ENCODE measurements at regions not wholly inside any gene's neighbourhood (a gene's known extent, or its start where the extent isn't known, plus 50 kb on each side); places are given as distances from the start of the nearest gene placed in this dataset.

DNA sequence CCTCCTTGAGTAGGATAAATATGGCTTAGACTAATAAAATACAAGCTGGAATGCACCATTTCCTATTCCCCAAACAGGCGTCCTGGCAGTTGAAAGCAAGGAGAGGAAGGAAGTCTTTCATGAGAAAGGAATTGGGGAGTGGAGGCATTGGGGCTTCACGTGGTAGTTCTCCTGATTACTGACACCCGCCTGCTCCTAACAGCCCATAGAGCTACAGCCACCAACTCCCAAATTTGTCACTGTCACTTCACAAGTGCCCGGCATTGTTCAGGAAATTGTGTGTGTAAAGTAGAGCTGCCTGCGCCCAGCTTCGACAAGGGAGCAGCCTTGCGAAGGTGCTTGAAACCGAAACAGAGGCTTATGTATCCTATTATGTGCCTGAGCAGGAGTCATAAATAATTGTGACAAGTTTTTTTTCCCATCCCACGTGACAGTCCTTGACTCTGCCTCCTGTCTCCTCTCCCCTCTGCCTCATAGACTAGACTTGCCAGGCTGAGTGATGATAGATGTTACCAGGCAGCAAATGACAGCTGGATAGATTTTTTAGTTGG is 301.7 kb upstream of the ZFP64 start:
- DNase-seq (ENCODE audit: low read depth in 3 of 3): no peak

DNA sequence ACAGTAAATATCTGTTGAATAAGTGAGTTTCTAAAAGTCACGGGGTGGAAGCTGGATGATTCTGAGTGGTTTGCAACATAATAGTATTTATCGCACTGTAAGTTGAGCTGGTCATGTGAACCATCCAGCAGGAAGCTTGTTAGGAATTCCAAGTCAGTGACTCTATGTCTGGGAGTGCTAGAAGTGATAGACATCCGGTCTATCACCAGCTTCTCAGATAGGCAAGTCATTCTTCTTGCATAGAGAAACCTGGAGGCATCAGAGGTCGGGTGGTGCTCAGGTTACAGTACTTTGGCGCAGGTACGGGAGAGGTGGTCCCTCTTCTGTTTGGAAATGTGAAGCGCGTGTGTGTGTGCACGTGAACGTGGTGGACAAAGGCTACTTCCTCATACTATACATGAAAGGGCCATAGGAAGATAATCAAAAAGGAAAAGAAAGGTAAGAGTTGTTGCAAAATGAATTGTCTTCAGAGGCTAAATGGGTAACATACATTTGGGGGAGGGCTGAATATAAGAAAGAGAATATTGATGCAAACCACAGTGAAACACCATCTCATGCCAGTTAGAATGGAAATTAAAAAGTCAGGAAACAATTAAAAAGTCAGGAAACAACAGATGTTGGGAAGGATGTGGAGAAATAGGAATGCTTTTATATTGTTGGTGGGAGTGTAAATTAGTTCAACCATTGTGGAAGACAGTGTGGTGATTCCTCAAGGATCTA is 299.3 kb upstream of the ZFP64 start:
- DNase-seq (ENCODE audit: low read depth in 3 of 3): no peak

DNA sequence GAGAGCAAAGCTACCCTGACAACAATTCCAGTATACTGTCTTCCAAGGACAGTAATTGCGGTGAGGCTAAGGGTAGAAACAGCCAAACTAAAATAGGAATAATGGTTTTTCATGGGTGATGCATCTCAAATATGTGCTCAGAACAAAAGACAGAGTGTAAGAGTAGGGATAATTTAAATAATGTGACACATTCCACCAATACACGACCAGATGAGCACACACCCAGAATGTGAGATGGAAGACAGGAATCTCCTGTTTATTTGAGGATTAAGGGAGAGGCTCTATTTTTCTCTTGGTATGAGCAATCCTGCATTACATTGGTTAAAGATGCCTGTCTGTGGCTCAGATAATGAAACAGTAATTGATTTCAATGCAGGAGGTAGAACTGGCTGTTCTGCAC is 292.9 kb upstream of the ZFP64 start:
- DNase-seq (ENCODE audit: low read depth in 3 of 3): no peak

DNA sequence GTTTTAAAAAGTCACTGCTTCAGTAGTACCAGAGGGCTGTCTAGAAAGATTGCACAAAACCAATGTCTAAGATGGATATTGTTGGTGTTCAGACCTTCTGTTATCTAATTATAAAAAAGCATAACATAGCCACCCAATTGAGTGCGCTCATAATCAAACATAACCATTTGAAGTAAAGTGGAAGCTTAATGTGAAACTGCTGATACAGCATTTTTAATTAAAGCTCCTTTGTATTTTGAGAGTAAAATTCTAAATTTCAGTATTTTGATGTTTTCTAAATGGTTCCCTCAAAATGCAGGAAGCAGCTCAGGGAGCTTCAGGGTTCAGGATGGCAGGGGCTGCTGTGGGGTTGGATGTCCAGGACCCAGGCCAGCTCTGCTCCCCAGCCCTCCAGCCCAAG is 291.8 kb upstream of the ZFP64 start:
- no peak for DNase-seq (ENCODE audit: low read depth in 3 of 3)

DNA sequence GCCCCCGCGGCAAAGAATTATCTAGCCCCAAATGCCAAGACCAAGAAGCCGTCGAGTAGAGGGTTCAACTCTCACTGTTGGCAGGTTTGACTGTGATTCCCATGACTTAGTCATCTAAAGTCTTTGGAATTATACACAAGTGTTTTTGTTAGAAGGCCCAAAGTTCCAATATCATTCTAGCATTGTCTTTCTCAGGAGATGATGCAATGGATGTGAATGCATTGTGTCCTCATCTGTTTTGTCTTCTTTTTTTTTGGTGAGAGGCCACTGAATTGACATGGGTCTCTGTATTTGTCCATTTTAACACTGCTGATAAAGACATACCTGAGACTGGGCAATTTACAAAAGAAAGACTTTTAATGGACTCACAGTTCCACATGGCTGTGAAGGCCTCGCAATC is 290.5 kb upstream of the ZFP64 start:
- DNase-seq (ENCODE audit: low read depth in 3 of 3): no peak

DNA sequence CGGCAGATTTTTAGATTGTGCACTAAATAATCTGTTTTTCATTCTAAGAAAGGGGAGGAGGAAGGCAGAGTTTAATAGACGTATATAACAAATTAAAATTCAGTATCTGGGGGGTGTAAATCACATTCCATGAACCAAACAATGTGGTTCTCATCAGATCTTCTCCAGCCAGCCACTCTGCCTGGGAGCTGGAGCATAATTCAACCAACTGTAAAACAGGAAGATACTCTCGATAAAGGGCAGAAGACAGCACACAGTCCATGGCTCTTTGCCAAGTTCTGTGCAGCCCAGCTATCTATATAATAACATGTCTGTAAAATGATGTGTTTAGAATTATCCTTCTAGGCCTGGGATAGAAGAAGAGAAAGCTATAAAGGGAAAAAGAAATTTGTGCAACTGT is 289.9 kb upstream of the ZFP64 start:
- no peak for DNase-seq (ENCODE audit: low read depth in 3 of 3)

DNA sequence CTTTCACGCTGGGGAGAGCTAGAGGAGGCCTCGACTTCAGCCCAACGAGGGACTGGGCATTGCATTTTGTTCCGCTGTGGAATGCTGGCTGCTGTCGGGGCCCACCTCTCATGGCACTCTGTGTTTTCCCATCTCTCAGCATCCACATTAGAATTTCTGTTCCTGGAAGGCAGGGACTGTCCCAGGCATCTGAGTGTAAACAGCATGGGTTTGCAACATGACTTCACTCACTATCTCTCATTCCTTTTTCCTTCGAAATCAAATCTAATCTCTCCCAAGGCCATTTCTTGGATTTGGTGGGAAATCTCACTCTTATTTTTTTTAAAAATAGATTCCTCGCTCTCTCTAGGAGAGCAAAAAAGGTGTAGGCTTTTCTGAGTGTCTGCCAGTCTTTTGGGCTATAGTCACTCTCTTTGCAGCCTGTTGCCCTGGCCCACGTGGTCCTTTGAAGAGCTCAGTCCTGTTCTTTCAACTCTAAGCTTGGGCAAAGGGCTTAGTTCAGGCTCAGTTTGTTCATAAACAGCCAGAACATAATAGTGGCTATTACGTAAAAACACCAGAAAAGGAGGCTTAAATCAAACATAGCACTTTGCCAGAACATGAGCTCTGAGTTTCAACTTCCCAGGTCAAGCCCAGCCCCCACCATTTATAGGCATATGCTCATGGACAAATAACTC is 284.6 kb upstream of the ZFP64 start:
- no peak for DNase-seq (ENCODE audit: low read depth in 3 of 3)

DNA sequence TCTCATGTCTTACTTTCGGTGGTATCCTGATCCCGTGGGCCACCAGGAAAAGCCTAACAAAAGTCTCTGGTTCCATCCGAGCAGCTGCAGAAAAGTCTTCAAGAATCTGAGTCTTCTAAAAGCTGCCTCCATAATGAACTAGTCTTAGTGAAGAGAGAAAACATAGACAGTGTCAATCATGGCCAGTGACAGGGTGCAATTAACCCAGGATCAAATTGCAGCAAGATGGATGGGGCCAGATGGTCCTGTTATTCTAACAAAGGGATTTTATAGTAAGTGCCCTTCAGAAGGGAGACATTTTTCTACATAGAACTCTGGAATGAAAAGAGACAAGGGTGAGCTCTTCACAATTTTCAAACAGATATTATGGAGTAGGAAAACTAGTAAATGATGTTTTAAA is 281.6 kb upstream of the ZFP64 start:
- DNase-seq (ENCODE audit: low read depth in 3 of 3): no peak

DNA sequence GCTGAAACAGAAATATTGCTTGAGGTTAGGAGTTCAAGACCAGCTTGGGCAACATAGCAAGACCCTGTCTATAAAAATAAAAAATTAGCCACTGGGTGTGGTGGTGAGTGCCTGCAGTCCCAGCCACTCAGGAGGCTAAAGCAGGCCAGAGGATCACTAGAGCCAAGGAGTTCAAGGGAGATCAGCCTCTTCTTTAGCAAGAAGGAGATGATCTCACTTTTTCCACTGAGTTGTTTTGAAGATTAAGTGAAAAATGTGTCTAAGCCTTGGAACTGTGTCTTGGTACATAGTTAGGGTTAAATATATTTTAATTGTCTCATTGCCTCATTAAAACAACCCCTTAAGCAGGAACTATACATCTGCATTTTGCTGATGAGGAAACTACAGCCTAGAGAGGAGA is 279.0 kb upstream of the ZFP64 start:
- no peak for DNase-seq (ENCODE audit: low read depth in 3 of 3)

DNA sequence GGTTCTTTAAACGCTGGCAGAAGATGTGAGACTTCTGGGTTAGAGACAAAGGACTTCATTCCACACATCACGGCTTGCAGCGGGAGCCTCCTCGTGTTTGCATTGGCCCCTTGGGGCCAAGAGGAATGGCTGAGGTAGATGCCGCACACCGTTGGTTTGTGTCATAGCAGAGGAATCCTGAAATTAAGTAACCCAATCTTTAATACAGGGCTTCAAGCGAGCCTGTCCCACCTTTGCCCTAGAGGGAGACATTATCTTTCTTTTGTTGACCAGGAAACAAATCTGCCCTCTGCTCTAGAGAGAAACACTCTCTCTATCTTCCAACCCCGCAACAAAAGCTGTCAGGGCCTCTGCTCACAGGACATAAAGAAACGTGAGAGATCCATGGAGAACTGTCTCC is 277.5 kb upstream of the ZFP64 start:
- no peak for DNase-seq (ENCODE audit: low read depth in 3 of 3)

DNA sequence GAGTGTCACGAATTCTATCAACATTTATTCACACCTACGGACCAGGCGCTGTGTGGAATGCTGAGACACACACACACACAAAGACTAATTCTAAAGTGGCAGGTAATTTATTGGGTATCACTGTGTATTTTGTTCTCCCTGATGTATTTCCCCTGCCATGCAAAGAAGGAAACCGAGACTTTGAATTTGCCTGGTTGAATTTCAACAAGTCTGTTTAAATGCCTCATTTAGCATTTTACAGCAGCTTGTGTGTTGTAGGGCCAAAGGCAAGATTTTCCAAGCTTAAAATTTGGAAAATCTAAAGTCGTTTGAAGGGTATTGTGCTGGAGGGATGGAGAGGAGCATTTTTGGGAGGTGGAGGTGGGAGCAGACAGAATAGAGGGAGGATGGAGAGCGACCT is 274.4 kb upstream of the ZFP64 start:
- no peak for DNase-seq (ENCODE audit: low read depth in 3 of 3)

DNA sequence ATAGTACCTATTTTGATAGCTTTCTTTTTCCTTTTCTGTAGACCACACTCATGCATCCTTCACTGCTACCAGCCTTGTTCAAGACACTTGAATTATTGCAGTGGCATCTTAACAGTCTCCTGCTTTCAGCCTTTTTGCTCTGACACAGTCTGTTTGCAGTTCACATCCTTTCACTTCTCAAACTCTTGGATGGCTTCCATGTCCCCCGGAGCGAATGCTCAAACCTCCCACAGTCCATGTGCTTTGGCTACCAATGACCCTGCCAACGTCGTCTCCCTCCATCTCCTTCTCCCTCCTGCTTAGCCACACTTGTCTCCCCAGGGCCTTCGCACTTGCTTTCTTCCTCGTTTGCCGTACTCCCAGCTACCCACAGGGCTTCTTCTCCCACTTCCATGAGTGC is 270.0 kb upstream of the ZFP64 start:
- no peak for DNase-seq (ENCODE audit: low read depth in 3 of 3)

DNA sequence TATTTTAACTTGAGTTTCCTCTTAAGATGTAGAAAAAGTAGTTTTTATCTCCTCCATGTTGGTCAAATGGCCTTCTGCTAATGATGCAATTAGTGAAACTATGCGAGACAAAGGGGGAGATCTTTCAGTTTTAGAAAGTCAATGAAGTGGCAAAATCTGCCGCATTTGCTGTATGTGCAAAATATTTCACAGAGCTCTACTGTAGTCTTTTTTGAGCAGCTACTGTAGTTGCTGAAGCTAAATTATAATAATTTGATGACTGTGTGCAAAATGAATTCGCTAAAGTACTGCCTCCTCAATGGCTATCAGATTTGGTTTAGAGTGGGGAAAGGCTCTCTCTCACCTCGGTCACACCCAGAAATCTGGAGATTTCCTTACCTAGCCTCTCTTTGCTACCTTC is 267.6 kb upstream of the ZFP64 start:
- DNase-seq (ENCODE audit: low read depth in 3 of 3): no peak

DNA sequence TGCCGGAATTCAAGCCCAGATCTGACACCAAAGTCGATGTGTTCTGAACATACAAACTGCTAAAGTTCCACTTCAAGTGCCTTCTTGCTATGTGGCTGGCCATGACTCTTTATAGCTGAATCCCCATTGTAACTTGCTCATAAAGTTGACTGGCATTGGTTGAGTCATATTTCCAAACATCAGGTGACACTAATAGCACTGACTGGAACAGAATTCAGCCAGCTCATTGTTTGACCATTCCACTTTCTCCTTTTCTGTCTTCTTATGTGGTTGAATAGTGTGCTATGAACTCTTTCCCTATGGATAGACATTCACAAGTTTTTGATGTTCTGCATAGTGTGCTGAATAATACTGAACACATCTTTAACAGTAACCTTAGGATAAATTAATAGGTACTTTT is 266.2 kb upstream of the ZFP64 start:
- DNase-seq (ENCODE audit: low read depth in 3 of 3): no peak

DNA sequence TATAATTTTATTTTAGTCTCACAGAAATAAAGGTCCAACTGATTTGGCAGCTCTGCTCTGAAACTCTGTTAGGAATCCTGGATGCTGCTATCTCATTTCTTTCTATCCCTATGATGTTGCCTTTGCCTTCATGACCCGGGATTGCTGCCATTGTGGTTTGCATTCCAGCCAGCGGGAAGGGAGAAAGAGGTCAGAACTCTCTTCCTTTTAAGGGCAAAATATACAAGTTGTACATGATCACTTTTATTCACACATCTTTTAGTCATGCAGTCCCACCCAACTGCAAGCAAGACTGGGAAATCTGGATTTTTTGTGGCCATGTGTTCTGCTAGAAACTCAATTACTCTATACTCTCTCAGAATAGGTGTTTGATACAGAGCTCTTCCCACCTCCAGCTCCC is 263.1 kb upstream of the ZFP64 start:
- DNase-seq (ENCODE audit: low read depth in 3 of 3): no peak

DNA sequence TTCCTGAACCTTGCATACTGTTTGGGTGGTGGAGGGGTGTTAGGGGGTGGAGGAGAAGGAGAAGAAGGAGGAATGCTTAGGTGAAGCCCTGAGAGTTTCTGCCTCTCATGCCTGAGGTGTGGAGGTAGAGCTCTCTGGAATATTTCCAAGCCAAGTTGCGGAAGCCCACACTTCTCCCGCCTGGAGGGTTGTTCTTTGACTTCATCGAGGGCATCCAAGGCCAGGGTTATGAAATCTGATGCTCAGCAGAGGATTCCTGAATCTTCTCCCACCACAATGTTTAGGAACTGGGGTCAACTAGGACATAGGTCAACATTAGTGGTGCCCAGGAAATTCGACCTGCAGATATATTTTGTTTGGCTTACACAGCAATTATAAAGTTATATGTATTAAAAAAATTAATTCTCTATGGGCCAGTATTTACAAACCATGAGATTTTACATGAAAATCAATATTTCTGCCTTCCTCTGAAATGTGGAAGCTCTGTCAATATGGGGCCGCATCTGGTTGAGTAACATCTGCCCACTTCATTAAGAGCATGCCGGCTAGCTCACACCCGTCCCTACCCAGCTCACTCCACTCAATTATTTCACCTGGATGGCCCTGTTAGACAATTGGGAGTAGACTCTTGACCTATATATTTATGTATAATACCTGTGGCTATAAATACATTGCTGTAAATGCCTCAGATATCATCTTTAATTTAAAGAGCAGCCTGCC is 257.1 kb upstream of the ZFP64 start:
- DNase-seq (ENCODE audit: low read depth in 3 of 3): no peak

DNA sequence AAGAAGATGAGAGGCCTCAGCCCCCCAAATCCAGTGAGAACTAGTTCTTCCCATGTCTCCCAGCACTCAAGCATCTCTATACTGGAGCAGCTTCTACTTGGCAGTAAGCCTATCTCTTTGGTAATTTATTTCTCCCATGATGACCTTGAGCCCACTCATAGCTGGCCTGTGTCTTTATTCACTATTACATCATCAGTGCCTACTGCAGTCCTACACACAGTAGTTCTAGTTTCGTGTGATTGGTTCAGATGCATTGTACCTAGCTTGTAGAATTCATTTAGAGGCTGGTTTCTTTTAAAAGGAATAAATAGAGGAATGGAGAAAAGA is 255.6 kb upstream of the ZFP64 start:
- no peak for DNase-seq (ENCODE audit: low read depth in 3 of 3)

DNA sequence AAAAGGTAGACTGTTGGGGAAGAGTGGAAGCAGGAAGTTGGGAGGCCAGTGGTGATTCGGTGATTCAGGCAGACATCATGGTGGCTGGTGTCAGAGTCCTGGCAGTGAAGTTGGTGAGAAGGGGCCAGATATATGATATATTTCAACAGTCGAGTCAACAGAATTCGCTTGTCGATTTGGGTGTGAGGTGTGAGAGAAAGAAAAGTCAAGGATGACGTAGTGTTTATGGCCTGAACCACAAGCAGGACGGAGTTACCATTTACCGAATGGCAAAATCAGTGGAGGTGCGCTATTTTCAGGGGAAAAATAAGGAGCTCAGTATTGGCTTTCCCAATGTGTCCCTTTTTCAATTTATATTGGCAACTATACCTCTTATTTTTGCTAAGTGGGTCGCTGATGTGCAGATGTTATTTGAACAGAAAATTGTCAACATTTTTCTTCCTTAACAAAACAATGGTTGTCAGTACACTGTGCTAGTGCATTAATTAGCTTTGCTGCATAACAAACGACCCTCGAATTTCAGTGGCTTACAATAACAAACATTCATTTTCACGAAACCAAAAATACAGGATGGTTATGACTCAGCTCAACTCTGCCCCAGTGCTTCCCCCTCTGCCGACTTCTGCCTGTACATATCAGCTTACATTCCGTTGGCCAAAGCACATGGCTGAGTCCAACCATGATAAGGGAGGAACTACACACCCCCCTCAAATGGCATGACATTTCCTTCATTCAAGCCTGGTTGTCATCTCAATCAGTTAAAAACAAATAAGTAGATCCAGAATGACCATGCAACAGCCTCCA is 255.0 kb upstream of the ZFP64 start:
- DNase-seq (ENCODE audit: low read depth in 3 of 3): no peak

DNA sequence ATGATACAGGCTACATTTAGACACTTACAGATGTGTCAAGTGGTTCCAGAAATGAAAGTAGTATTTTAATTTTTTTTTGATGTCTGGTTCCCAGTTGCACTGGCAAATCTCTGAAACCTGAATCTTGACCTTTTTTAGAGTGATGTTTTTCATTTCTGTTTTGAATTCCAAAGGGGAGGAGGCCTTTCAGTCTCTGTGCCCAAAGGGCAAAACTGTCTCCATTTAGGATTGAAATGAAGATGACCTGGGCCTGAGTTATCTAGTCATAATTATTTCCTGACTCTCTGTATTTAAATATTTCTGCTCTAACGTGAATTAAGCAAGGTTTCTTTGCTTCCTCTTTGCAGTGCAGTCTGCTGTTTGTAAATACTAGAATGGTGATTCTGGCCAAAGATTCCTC is 252.9 kb upstream of the ZFP64 start:
- no peak for DNase-seq (ENCODE audit: low read depth in 3 of 3)

DNA sequence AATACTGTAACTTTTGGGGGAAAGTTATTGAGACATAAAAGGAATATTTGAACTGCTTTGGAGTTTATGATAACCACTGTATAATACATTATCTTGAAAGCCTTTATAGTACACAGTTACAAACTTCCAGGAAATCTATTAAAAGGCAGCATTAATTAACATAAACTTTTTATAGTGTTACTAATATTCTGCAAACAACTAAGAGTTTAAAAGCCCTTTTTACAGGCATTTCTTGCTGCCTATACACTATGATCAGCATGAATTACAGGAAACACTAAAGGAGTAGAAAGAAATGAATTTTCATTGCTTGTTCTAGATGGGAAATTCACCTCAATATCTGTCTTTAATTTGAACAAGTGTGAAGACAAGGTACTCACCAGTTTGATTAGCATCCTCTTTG is 252.3 kb upstream of the ZFP64 start:
- no peak for DNase-seq (ENCODE audit: low read depth in 3 of 3)

DNA sequence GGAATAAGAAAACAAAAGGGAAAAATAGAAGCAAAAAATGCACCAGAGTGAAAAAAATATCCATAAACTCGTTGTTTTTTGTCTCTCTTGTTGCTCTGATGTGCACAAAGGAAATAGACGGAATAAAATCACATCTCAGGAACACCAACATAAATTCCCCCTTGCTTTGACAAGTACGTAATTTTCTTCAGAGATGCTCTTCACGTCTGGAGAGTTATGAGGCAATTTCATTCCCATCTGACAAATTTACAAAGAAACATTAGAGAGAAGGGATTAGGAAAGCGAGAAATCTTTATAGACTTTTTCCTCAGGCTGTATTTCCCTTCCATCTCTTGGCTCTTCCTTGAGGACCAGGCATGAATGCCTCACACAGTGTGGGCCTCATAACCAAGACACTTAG is 250.1 kb upstream of the ZFP64 start:
- no peak for DNase-seq (ENCODE audit: low read depth in 3 of 3)

DNA sequence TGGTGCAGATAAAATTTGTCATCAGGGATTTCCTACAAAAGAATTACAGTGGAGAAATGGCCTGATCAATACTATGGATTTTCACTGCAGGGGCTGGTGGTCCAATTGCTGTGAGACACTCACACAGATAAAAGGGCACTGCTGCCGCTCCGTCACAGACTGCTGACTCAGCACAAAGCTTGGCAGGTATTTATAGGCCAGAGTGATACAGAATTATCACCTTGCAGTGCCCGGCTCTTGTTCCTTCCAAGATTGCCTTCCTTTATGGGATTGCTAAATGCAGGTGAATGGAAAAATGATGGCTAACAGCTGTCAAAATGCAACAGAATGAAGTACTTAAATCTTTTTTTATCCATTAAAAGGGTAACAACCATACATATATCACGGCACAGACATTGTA is 247.8 kb upstream of the ZFP64 start:
- DNase-seq (ENCODE audit: low read depth in 3 of 3): no peak

Measured in stimulated activated CD4-positive, alpha-beta T cell treated with anti-CD3 and anti-CD28 coated beads, TNF-alpha, amount 100 ng/mL, for 4 hours (primary cell).